SK-N-MC (cell line): ENCODE measurements at regions not wholly inside any gene's neighbourhood (a gene's known extent, or its start where the extent isn't known, plus 50 kb on each side); places are given as distances from the start of the nearest gene placed in this dataset.

Experiments
- EZH2 ChIP-seq: fragments of 200-600 bp; sonication (generic); IDR thresholded peaks from one replicate; pipeline ENCODE4 v1.6.1; 2017; ENCODE audit warnings: antibody characterized with exemption
- FOXP2 ChIP-seq: optimal IDR thresholded peaks from 2 replicates; pipeline ENCODE3; 2011; ENCODE audit warnings: mild to moderate bottlenecking, moderate library complexity; ENCODE audit not compliant: insufficient read depth; ENCODE audit errors: extremely low read length, control extremely low read depth
- POLR2AphosphoS5 ChIP-seq: IDR thresholded peaks from 2 replicates; pipeline ENCODE4 v1.6.1; 2012; ENCODE audit warnings: mild to moderate bottlenecking, low read depth, low read length, borderline replicate concordance

GRCh38 chr3:46095307-46095706 lies 68.0 kb upstream of the XCR1 start:
- TF ChIP-seq POLR2AphosphoS5 (no peak), EZH2 (no peak), FOXP2 (no peak)
